ENCODE measurements at regions not wholly inside any gene's neighbourhood (a gene's known extent, or its start where the extent isn't known, plus 50 kb on each side); places are given as distances from the start of the nearest gene placed in this dataset.
"Not testable (repeated sequence)": the region's sequence is repeated elsewhere in the genome, so short reads cannot be mapped to it uniquely, and the experiment has no call there.

DNA sequence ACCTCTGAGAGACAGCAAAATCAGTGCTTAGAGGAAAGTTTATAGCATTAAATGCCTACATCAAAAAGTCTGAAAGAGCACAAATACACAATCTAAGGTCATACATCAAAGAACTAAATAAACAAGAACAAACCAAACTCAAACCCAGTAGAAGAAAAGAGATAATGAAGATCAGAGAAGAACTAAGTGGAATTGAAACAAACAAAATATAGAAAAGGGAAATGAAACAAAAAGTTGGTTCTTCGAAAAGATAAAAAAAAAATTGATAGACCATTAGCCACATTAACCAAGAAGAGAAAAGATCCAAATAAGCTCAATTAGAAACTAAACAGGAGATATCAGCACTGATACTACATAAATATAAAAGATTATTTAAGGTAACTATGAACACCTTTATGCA, 280.0 kb upstream of the NRG3 start:
- Histone ChIP-seq H3K9me3 (ENCODE audit: control insufficient read depth, low read length) (no peaks in the 10 kb centered on the region), H3K4me3 (ENCODE audit: insufficient read depth, low read depth, low read length, poor library complexity, severe bottlenecking) (no peak overlapping the region)

DNA sequence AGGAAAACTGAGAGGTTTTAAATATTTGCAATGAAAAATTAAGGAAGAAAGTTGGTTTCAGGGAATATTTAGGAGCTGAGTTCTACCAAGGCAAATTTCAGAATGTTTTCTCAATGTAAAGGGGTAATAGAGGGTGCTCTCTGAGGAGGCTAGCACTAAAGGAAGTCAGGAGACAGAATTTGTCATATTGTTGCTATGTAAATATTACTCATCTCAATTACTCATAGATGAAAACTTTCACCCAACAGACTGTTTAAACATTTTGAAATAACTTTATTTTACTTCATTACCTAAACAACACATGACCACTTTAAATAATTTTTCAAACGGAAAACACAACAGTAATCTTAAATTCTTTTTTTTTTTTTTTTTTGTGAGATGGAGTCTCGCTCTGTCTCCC, 274.8 kb upstream of the NRG3 start:
- DNase-seq = no peak
- H3K27ac ChIP-seq (ENCODE audit: insufficient read depth, low read length, poor library complexity, severe bottlenecking) = no peak overlapping the region
- H3K27me3 ChIP-seq (replicated peaks; ENCODE audit: control insufficient read depth, insufficient read depth, low read length, poor library complexity, severe bottlenecking) = no peaks in the 10 kb centered on the region
- H3K4me1 ChIP-seq (ENCODE audit: control insufficient read depth, insufficient read depth, low read length, poor library complexity, severe bottlenecking) = no peaks in the 10 kb centered on the region
- H3K4me3 ChIP-seq (ENCODE audit: insufficient read depth, low read depth, low read length, poor library complexity, severe bottlenecking) = no peak overlapping the region
- H3K36me3 ChIP-seq (ENCODE audit: control insufficient read depth, insufficient read depth, low read length) = no peaks in the 10 kb centered on the region
- no peaks in the 10 kb centered on the region for H3K9me3 ChIP-seq (ENCODE audit: control insufficient read depth, low read length)

More for the DNA sequence above, 280.0 kb upstream of the NRG3 start:
- H3K4me1 ChIP-seq (ENCODE audit: control insufficient read depth, insufficient read depth, low read length, poor library complexity, severe bottlenecking) = no peaks in the 10 kb centered on the region
- no peaks in the 10 kb centered on the region for H3K36me3 ChIP-seq (ENCODE audit: control insufficient read depth, insufficient read depth, low read length)
- no peaks in the 10 kb centered on the region for H3K27me3 ChIP-seq (replicated peaks; ENCODE audit: control insufficient read depth, insufficient read depth, low read length, poor library complexity, severe bottlenecking)
- DNase-seq = no peak
- H3K27ac ChIP-seq (ENCODE audit: insufficient read depth, low read length, poor library complexity, severe bottlenecking) = no peak overlapping the region

DNA sequence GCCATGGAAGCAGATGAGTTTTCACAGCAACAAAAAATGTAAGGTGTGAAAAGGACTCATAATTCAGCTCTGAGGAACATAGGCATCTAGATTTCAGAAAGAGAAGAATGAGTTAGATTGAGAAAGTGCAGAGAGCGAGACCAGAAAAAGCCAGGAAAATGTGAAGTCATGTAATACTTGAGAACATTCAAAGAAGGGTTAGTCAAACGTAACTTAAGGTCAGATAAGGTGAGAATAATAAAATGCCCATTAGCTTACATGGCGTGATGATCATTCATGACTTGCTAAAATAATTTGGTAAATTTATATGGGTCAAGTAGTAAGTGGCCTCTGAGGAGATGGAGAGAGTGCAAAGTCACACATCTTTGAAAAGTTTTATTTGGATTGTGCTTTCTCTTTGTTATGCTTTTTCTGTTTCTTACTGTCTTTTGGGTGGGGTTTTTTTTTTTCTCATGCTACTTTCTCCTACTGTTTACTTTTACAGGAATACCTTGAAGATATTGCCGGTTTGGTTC, 271.8 kb upstream of the NRG3 start:
- H3K4me1 ChIP-seq (ENCODE audit: control insufficient read depth, insufficient read depth, low read length, poor library complexity, severe bottlenecking) = no peaks in the 10 kb centered on the region
- no peak for DNase-seq
- H3K36me3 ChIP-seq (ENCODE audit: control insufficient read depth, insufficient read depth, low read length) = no peaks in the 10 kb centered on the region

GRCh38 chr10:81644485-81644884, 230.5 kb upstream of the NRG3 start:
- H3K4me1 ChIP-seq (ENCODE audit: control insufficient read depth, insufficient read depth, low read length, poor library complexity, severe bottlenecking); H3K9me3 ChIP-seq (ENCODE audit: control insufficient read depth, low read length); DNase-seq; H3K27me3 ChIP-seq (replicated peaks; ENCODE audit: control insufficient read depth, insufficient read depth, low read length, poor library complexity, severe bottlenecking); H3K36me3 ChIP-seq (ENCODE audit: control insufficient read depth, insufficient read depth, low read length); H3K4me3 ChIP-seq (ENCODE audit: insufficient read depth, low read depth, low read length, poor library complexity, severe bottlenecking); H3K27ac ChIP-seq (ENCODE audit: insufficient read depth, low read length, poor library complexity, severe bottlenecking): not testable (repeated sequence)

More for the DNA sequence above, 271.8 kb upstream of the NRG3 start:
- Histone ChIP-seq H3K4me3 (ENCODE audit: insufficient read depth, low read depth, low read length, poor library complexity, severe bottlenecking) (no peak overlapping the region), H3K27me3 (replicated peaks; ENCODE audit: control insufficient read depth, insufficient read depth, low read length, poor library complexity, severe bottlenecking) (no peaks in the 10 kb centered on the region), H3K9me3 (ENCODE audit: control insufficient read depth, low read length) (no peaks in the 10 kb centered on the region), H3K27ac (ENCODE audit: insufficient read depth, low read length, poor library complexity, severe bottlenecking) (no peak overlapping the region)

DNA sequence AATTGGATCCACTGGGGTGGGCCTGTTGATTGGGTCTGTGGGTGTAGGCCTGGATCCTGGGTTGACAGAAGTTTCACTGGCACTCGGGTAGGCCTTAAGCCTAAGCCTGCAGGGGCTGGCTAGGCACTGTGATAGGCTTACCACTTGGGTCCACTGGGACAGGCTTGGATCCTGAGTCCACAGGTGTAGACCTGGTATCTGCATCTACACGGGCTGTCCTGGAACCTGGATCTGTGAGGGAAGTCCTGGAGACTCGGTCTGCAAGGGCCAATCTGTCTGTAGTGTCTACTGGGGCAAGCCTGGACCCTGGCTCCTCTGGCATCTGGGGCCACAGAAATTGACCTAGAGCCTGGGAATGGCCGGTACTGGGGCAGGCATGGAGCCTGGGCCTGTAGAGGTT, 219.0 kb upstream of the NRG3 start:
- no peaks in the 10 kb centered on the region for H3K9me3 ChIP-seq (ENCODE audit: control insufficient read depth, low read length)
- H3K36me3 ChIP-seq (ENCODE audit: control insufficient read depth, insufficient read depth, low read length) = no peaks in the 10 kb centered on the region
- H3K4me3 ChIP-seq (ENCODE audit: insufficient read depth, low read depth, low read length, poor library complexity, severe bottlenecking) = no peak overlapping the region
- H3K4me1 ChIP-seq (ENCODE audit: control insufficient read depth, insufficient read depth, low read length, poor library complexity, severe bottlenecking) = no peaks in the 10 kb centered on the region
- H3K27me3 ChIP-seq (replicated peaks; ENCODE audit: control insufficient read depth, insufficient read depth, low read length, poor library complexity, severe bottlenecking) = no peaks in the 10 kb centered on the region
- no peak overlapping the region for H3K27ac ChIP-seq (ENCODE audit: insufficient read depth, low read length, poor library complexity, severe bottlenecking)
- DNase-seq = no peak

DNA sequence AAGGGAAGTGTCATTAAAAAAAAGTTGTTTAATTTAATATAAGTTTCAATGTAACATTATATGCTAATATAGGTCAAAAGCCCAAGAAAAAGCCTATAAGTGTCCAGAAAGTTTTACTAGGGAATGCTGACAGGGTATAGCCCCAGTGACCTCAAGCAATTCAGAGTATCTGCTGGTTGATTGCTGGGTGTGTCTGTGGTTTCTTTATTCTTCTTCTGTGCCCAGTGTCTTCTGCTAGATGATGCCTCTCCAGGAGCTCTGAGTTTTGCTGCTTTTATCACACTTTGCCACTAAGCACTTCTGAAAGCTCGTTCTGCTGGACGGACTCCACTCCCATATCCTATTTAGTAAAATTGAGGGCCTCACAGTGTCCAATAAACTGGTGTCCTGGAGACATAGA, 212.2 kb upstream of the NRG3 start:
- Histone ChIP-seq H3K36me3 (ENCODE audit: control insufficient read depth, insufficient read depth, low read length) (no peaks in the 10 kb centered on the region), H3K27ac (ENCODE audit: insufficient read depth, low read length, poor library complexity, severe bottlenecking) (no peak overlapping the region), H3K9me3 (ENCODE audit: control insufficient read depth, low read length) (no peaks in the 10 kb centered on the region), H3K27me3 (replicated peaks; ENCODE audit: control insufficient read depth, insufficient read depth, low read length, poor library complexity, severe bottlenecking) (no peaks in the 10 kb centered on the region), H3K4me1 (ENCODE audit: control insufficient read depth, insufficient read depth, low read length, poor library complexity, severe bottlenecking) (no peaks in the 10 kb centered on the region), H3K4me3 (ENCODE audit: insufficient read depth, low read depth, low read length, poor library complexity, severe bottlenecking) (no peak overlapping the region)
- DNase-seq = no peak

DNA sequence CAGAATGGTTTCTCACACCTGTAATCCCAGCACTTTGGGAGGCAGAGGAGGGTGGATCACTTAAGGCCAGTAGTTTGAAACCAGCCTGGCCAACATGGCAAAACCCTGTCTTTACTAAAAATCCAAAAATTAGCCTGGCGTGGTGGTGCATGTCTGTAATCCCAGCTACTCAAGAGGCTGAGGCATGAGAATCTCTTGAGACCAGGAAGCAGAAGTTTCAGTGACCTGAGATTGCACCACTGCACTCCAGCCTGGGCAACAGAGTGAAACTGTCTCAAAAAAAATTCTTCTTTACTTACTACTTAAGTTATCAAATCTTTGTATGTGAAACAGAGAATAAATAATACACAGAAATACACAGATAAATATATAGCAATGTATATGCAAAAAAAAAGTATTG, 210.2 kb upstream of the NRG3 start:
- H3K27me3 ChIP-seq (replicated peaks; ENCODE audit: control insufficient read depth, insufficient read depth, low read length, poor library complexity, severe bottlenecking); H3K9me3 ChIP-seq (ENCODE audit: control insufficient read depth, low read length); DNase-seq; H3K4me3 ChIP-seq (ENCODE audit: insufficient read depth, low read depth, low read length, poor library complexity, severe bottlenecking); H3K36me3 ChIP-seq (ENCODE audit: control insufficient read depth, insufficient read depth, low read length); H3K27ac ChIP-seq (ENCODE audit: insufficient read depth, low read length, poor library complexity, severe bottlenecking); H3K4me1 ChIP-seq (ENCODE audit: control insufficient read depth, insufficient read depth, low read length, poor library complexity, severe bottlenecking): not testable (repeated sequence)

GRCh38 chr10:81674941-81675340, 200.1 kb upstream of the NRG3 start:
- DNase-seq = no peak
- Histone ChIP-seq H3K36me3 (ENCODE audit: control insufficient read depth, insufficient read depth, low read length) (no peaks in the 10 kb centered on the region), H3K27ac (ENCODE audit: insufficient read depth, low read length, poor library complexity, severe bottlenecking) (no peak overlapping the region), H3K27me3 (replicated peaks; ENCODE audit: control insufficient read depth, insufficient read depth, low read length, poor library complexity, severe bottlenecking) (no peaks in the 10 kb centered on the region), H3K4me3 (ENCODE audit: insufficient read depth, low read depth, low read length, poor library complexity, severe bottlenecking) (no peak overlapping the region), H3K9me3 (ENCODE audit: control insufficient read depth, low read length) (no peaks in the 10 kb centered on the region), H3K4me1 (ENCODE audit: control insufficient read depth, insufficient read depth, low read length, poor library complexity, severe bottlenecking) (no peaks in the 10 kb centered on the region)

DNA sequence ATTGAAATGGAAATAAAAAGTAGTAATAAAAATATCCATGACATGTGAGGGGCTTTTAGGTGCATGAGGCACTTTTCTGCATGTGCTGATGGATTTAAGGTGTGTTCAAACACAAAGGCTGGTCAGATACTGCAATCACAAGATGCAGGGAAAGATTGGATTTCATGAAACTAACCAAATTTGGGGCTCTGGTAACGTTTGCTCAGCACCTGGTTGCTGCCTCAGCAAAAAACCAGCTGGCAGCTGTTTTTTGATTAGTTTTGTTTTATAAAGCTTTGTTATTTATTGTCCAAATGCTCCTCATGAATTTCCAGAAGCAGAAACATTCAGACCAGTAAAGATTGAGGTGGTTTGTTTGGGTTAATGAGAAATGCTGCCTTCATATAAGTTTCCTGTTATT, 195.7 kb upstream of the NRG3 start:
- H3K4me3 ChIP-seq (ENCODE audit: insufficient read depth, low read depth, low read length, poor library complexity, severe bottlenecking) = no peak overlapping the region
- H3K27me3 ChIP-seq (replicated peaks; ENCODE audit: control insufficient read depth, insufficient read depth, low read length, poor library complexity, severe bottlenecking) = no peaks in the 10 kb centered on the region
- H3K36me3 ChIP-seq (ENCODE audit: control insufficient read depth, insufficient read depth, low read length) = no peaks in the 10 kb centered on the region
- no peaks in the 10 kb centered on the region for H3K9me3 ChIP-seq (ENCODE audit: control insufficient read depth, low read length)
- H3K27ac ChIP-seq (ENCODE audit: insufficient read depth, low read length, poor library complexity, severe bottlenecking) = no peak overlapping the region
- H3K4me1 ChIP-seq (ENCODE audit: control insufficient read depth, insufficient read depth, low read length, poor library complexity, severe bottlenecking) = no peaks in the 10 kb centered on the region
- DNase-seq = no peak

DNA sequence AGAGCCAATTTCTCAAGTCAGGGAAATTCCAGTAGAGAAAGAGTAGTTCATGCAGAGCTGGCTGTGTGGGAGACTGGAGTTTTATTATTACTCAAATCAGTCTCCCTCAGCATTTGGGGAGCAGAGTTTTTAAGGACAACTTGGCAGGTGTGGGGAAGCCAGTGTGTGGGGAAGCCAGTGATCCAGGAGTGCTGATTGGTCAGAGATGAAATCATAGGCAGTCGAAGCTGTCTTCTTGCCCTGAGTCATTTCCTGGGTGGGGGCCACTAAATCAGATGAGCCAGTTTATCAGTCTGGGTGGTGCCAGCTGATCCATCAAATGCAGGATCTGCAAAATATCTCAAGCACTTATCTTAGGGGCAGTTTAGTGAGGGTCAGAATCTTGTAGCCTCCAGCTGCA, 194.6 kb upstream of the NRG3 start:
- Histone ChIP-seq H3K4me3 (ENCODE audit: insufficient read depth, low read depth, low read length, poor library complexity, severe bottlenecking) (no peak overlapping the region), H3K27me3 (replicated peaks; ENCODE audit: control insufficient read depth, insufficient read depth, low read length, poor library complexity, severe bottlenecking) (no peaks in the 10 kb centered on the region), H3K9me3 (ENCODE audit: control insufficient read depth, low read length) (no peaks in the 10 kb centered on the region), H3K27ac (ENCODE audit: insufficient read depth, low read length, poor library complexity, severe bottlenecking) (no peak overlapping the region), H3K4me1 (ENCODE audit: control insufficient read depth, insufficient read depth, low read length, poor library complexity, severe bottlenecking) (no peaks in the 10 kb centered on the region), H3K36me3 (ENCODE audit: control insufficient read depth, insufficient read depth, low read length) (no peaks in the 10 kb centered on the region)
- DNase-seq = no peak

DNA sequence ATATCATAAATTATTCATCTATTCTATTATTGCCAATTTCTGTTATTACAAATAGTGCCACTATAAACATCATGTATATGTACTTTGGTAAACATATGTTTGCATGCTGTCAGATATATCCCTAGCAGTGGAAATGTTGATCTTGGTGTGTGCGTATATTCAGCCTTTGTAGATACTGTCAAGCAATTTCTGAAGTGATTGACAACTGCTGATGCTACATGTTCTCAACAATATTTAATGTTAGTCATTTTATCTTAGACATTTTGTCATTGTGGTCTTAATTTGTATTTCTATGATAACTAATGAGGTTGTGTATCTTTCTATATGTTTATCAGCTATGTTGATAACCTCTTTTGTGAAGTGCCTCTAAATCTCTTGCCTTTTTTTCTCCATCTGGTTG, 186.5 kb upstream of the NRG3 start:
- Histone ChIP-seq H3K36me3 (ENCODE audit: control insufficient read depth, insufficient read depth, low read length) (no peaks in the 10 kb centered on the region), H3K4me1 (ENCODE audit: control insufficient read depth, insufficient read depth, low read length, poor library complexity, severe bottlenecking) (no peaks in the 10 kb centered on the region), H3K4me3 (ENCODE audit: insufficient read depth, low read depth, low read length, poor library complexity, severe bottlenecking) (no peak overlapping the region), H3K27me3 (replicated peaks; ENCODE audit: control insufficient read depth, insufficient read depth, low read length, poor library complexity, severe bottlenecking) (no peaks in the 10 kb centered on the region), H3K27ac (ENCODE audit: insufficient read depth, low read length, poor library complexity, severe bottlenecking) (no peak overlapping the region), H3K9me3 (ENCODE audit: control insufficient read depth, low read length) (no peaks in the 10 kb centered on the region)
- DNase-seq = no peak

Data from effector memory CD4-positive, alpha-beta T cell (primary cell).